ENCODE measurements at regions not wholly inside any gene's neighbourhood (a gene's known extent, or its start where the extent isn't known, plus 50 kb on each side); places are given as distances from the start of the nearest gene placed in this dataset.

DNA sequence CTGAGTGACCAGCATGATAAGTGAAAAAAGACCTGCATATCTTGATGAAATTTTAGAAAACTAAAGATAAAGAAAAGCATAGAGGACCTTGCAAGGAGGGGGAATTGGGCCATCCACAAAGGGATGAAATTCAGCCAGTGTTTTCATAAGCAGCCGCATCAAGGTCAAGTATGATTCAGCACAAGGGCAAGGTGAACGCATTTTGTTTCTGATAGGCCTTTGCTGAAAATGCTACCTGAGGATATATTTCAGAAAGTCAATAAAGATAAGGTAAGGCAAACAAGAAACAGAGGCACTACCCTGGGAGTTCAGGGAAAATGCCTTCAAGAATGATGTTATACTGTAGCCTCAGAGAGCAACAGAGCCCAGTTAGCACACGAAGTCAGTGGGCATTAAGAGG, 55.0 kb upstream of the SHH start:
- H3K27ac Mint-ChIP-seq = no peak overlapping the region
- DNase-seq (no peak), ATAC-seq (ENCODE audit: poor library complexity) (no peak)
- Histone ChIP-seq H3K4me3 (ENCODE audit: low read length) (no peak overlapping the region), H3K27me3 (ENCODE audit: control insufficient read depth in 1 of 2, insufficient read depth in 2 of 2, low read length in 2 of 2) (peaks cover 0 to 6% of the 10 kb centered on the region in 2 experiments), H3K27ac (ENCODE audit: low read depth in 1 of 2, low read length in 2 of 2) (no peak overlapping the region), H3K36me3 (ENCODE audit: insufficient read depth, low read length) (no peaks in the 10 kb centered on the region), H3K9me3 (ENCODE audit: control insufficient read depth in 1 of 2, insufficient read depth in 1 of 2, low read length in 2 of 2) (peaks cover 0 to 4% of the 10 kb centered on the region in 2 experiments), H3K4me1 (ENCODE audit: insufficient read depth, low read length) (no peaks in the 10 kb centered on the region)
- H3K27me3 Mint-ChIP-seq = peaks cover 7% of the 10 kb centered on the region
- H3K36me3 Mint-ChIP-seq (ENCODE audit: low read depth) = no peaks in the 10 kb centered on the region
- CTCF ChIA-PET = no interaction called here
- TF ChIP-seq, protein P1, sequence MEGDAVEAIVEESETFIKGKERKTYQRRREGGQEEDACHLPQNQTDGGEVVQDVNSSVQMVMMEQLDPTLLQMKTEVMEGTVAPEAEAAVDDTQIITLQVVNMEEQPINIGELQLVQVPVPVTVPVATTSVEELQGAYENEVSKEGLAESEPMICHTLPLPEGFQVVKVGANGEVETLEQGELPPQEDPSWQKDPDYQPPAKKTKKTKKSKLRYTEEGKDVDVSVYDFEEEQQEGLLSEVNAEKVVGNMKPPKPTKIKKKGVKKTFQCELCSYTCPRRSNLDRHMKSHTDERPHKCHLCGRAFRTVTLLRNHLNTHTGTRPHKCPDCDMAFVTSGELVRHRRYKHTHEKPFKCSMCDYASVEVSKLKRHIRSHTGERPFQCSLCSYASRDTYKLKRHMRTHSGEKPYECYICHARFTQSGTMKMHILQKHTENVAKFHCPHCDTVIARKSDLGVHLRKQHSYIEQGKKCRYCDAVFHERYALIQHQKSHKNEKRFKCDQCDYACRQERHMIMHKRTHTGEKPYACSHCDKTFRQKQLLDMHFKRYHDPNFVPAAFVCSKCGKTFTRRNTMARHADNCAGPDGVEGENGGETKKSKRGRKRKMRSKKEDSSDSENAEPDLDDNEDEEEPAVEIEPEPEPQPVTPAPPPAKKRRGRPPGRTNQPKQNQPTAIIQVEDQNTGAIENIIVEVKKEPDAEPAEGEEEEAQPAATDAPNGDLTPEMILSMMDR (IDR thresholded peaks at IDR 0.05) = no peak
- H3K9me3 Mint-ChIP-seq = no peaks in the 10 kb centered on the region
- POLR2A ChIA-PET = no interaction called here
- no peaks in the 10 kb centered on the region for H3K4me1 Mint-ChIP-seq (ENCODE audit: low read depth)
- H3K4me3 Mint-ChIP-seq = no peak overlapping the region
- intact Hi-C loops (cut with DNase I, micrococcal nuclease) = no loop called here

DNA sequence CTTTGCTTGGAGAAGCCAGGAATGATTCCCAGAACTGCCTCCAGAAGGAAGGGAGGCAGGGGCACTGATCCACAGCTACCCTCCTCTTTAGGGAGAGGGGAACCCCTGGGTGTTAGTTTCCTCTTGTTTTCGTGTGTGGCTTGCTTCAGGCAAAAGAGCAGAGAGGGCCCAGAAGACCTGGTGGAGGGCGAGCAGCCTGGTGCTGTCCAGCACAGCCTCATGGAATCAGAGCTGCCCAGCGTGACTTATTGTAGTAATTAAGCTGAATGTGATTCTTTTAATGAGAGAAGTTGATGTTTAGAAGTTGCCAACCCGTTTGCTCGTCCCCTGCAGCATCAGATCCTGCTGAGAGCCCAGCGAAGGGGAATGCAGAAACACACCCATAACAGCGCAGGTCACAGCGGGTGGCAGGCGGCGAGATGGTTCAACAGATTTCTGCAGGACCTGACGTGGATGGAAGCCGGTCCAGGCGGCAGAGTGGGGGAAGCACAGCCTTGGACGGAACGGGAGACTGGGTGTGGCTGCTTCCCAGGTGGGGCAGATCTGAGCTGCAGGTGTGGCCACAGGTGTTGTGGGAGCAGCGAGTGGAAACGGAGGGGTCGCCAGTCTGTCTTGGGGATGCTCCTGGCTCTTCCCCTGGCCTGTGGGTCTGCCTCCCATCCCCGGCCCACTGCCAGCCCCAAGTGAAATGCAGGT, 53.7 kb upstream of the SHH start:
- Histone ChIP-seq H3K36me3 (ENCODE audit: insufficient read depth, low read length) (no peaks in the 10 kb centered on the region), H3K27ac (ENCODE audit: low read depth in 1 of 2, low read length in 2 of 2) (no peak overlapping the region), H3K4me1 (ENCODE audit: insufficient read depth, low read length) (no peaks in the 10 kb centered on the region), H3K9me3 (ENCODE audit: control insufficient read depth in 1 of 2, insufficient read depth in 1 of 2, low read length in 2 of 2) (peaks cover 0 to 4% of the 10 kb centered on the region in 2 experiments), H3K27me3 (ENCODE audit: control insufficient read depth in 1 of 2, insufficient read depth in 2 of 2, low read length in 2 of 2) (peaks cover 0 to 6% of the 10 kb centered on the region in 2 experiments), H3K4me3 (ENCODE audit: low read length) (no peak overlapping the region)
- ATAC-seq (ENCODE audit: poor library complexity) = no peak
- ChIA-PET POLR2A (no interaction called here), CTCF (no interaction called here)
- TF ChIP-seq, protein P1 (IDR thresholded peaks at IDR 0.05) = no peak
- Mint-ChIP-seq H3K36me3 (ENCODE audit: low read depth) (no peaks in the 10 kb centered on the region), H3K9me3 (no peaks in the 10 kb centered on the region), H3K27me3 (peaks cover 14% of the 10 kb centered on the region), H3K27ac (no peak overlapping the region), H3K4me1 (ENCODE audit: low read depth) (no peaks in the 10 kb centered on the region), H3K4me3 (no peak overlapping the region)
- DNase-seq = no peak
- intact Hi-C loops (cut with DNase I, micrococcal nuclease) = no loop called here

DNA sequence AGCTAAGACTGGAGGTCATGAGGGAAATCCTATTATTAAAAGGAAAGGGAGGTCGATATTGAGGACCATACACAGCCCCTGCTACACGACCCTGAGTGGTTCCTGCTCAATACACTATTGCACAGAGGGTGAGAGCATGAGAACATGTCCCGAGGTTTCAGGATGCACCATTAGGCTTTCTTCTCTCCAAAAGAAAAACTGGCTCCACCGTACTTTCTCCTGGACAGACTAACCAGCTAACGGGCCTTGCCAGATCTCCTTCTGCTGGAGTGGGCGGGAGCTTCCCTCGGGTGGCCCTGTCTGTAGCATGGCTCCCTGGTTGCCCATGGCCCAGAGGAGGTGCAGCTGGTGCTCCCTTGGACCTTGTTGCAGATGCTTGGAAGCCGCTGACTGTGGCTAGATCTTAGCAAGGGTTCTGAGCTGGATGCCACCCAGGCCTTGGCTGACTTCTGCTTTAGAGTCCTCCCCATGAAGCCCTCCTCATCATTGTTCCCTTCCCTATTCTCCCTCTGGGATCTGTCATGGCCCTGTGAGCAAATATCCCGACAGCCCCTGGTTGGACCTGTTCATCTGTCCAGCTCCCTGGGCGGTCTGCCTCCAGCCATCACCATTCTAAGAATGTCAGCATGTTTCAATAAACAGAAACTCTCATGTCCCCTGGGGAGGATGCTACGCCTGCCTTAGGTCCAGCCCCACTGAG, 52.9 kb upstream of the SHH start:
- H3K4me3 ChIP-seq (ENCODE audit: low read length) = no peak overlapping the region
- Mint-ChIP-seq H3K27me3 (peaks cover 8% of the 10 kb centered on the region), H3K4me1 (ENCODE audit: low read depth) (no peaks in the 10 kb centered on the region), H3K4me3 (no peak overlapping the region), H3K27ac (no peak overlapping the region), H3K36me3 (ENCODE audit: low read depth) (no peaks in the 10 kb centered on the region), H3K9me3 (no peaks in the 10 kb centered on the region)
- no peaks in the 10 kb centered on the region for H3K4me1 ChIP-seq (ENCODE audit: insufficient read depth, low read length)
- ATAC-seq (ENCODE audit: poor library complexity) (no peak), DNase-seq (no peak)
- peaks cover 0 to 6% of the 10 kb centered on the region in 2 experiments for H3K27me3 ChIP-seq (ENCODE audit: control insufficient read depth in 1 of 2, insufficient read depth in 2 of 2, low read length in 2 of 2)
- intact Hi-C loops (cut with DNase I, micrococcal nuclease) = no loop called here
- no peaks in the 10 kb centered on the region for H3K36me3 ChIP-seq (ENCODE audit: insufficient read depth, low read length)
- peaks cover 0 to 4% of the 10 kb centered on the region in 2 experiments for H3K9me3 ChIP-seq (ENCODE audit: control insufficient read depth in 1 of 2, insufficient read depth in 1 of 2, low read length in 2 of 2)
- ChIA-PET POLR2A (no interaction called here), CTCF (no interaction called here)
- TF ChIP-seq, protein P1 (IDR thresholded peaks at IDR 0.05) = no peak
- H3K27ac ChIP-seq (ENCODE audit: low read depth in 1 of 2, low read length in 2 of 2) = no peak overlapping the region

Data from CD4-positive, alpha-beta T cell (primary cell).